Uterus (tissue), 2 donors: ENCODE measurements at regions not wholly inside any gene's neighbourhood (a gene's known extent, or its start where the extent isn't known, plus 50 kb on each side); places are given as distances from the start of the nearest gene placed in this dataset.
"Not testable (repeated sequence)": the region's sequence is repeated elsewhere in the genome, so short reads cannot be mapped to it uniquely, and the experiment has no call there.

Experiments used
- CTCF ChIP-seq, 4 experiments: fragments of 200-600 bp in 2 of 4; fragments of 450-650 bp in 2 of 4; sonication (generic) in 2 of 4; IDR thresholded peaks; one replicate each; pipeline ENCODE4 v1.5.1; 2016 to 2019; ENCODE audit warnings: antibody characterized with exemption in 4 of 4, mild to moderate bottlenecking in 2 of 4, moderate library complexity in 1 of 4
- POLR2A ChIP-seq, 2 donors: fragments of 450-650 bp; IDR thresholded peaks; one replicate each; pipeline ENCODE4 v1.6.1; 2016; ENCODE audit warnings: antibody characterized with exemption in 2 of 2, mild to moderate bottlenecking in 1 of 2, moderate library complexity in 1 of 2

GRCh38 chr7:121526210-121526609 lies 130.1 kb upstream of the FAM3C start:
- not testable (repeated sequence) for TF ChIP-seq CTCF, POLR2A (IDR thresholded peaks at IDR 0.05)
